ENCODE measurements at regions not wholly inside any gene's neighbourhood (a gene's known extent, or its start where the extent isn't known, plus 50 kb on each side); places are given as distances from the start of the nearest gene placed in this dataset.

GRCh38 chr17:13694934-13695333 lies 93.2 kb upstream of the HS3ST3A1 start:
- no peaks in the 10 kb centered on the region for H3K9me1 ChIP-seq (replicated peaks; ENCODE audit: control insufficient read depth, extremely low read depth, insufficient read depth, low read length)
- no peak overlapping the region for H3K27ac ChIP-seq (ENCODE audit: insufficient read depth, low read depth, low read length)
- H3K4me3 ChIP-seq (replicated peaks in 1 of 3; ENCODE audit: insufficient read depth in 1 of 3, low read depth in 1 of 3, low read length in 3 of 3) = no peak overlapping the region
- POLR2A ChIA-PET = no interaction called here
- TF ChIP-seq POLR2A (IDR thresholded peaks at IDR 0.05; ENCODE audit: low read depth, low read length) (no peak), JUN (IDR thresholded peaks at IDR 0.05; ENCODE audit: borderline replicate concordance, insufficient read depth, insufficient read length, low read depth) (no peak), POLR2AphosphoS5 (IDR thresholded peaks at IDR 0.05; ENCODE audit: insufficient read depth, low read depth, low read length) (no peak), GATA2 (IDR thresholded peaks at IDR 0.05; ENCODE audit: insufficient read depth, insufficient read length, low read depth, low read length) (no peak), MYC (IDR thresholded peaks at IDR 0.05; ENCODE audit: low read depth, low read length) (no peak), EZH2 (IDR thresholded peaks at IDR 0.05; ENCODE audit: borderline replicate concordance, low read depth, low read length, severe bottlenecking) (no peak), CTCF (IDR thresholded peaks at IDR 0.05; ENCODE audit: extremely low read depth in 1 of 2, insufficient read depth in 1 of 2, low read depth in 1 of 2, low read length in 2 of 2) (no peak), MAX (IDR thresholded peaks at IDR 0.05; ENCODE audit: insufficient read depth, insufficient read length) (no peak), FOS (IDR thresholded peaks at IDR 0.05; ENCODE audit: borderline replicate concordance, insufficient read depth, low read length) (no peak)
- H4K20me1 ChIP-seq (replicated peaks; ENCODE audit: control insufficient read depth, extremely low read depth, insufficient read depth, low read length) = no peaks in the 10 kb centered on the region
- no peaks in the 10 kb centered on the region for H3K36me3 ChIP-seq (ENCODE audit: control insufficient read depth in 2 of 2, extremely low read depth in 1 of 2, insufficient read depth in 2 of 2, low read length in 2 of 2)
- intact Hi-C loops (cut with micrococcal nuclease) = no loop called here
- H2AFZ ChIP-seq (ENCODE audit: low read depth, low read length) = no peak overlapping the region
- no TSS peak for BruUV-seq (replicated peaks)
- no peak overlapping the region for H3K4me2 ChIP-seq (ENCODE audit: insufficient read depth, low read length)
- H3K9ac ChIP-seq (replicated peaks; ENCODE audit: extremely low read depth, insufficient read depth, low read length) = no peak overlapping the region
- FAIRE-seq (no peak), DNase-seq (ENCODE audit: low read depth, low spot score) (no peak)
- CTCF ChIA-PET = no interaction called here
- H3K79me2 ChIP-seq (ENCODE audit: control insufficient read depth, insufficient read depth, low read length) = no peaks in the 10 kb centered on the region
- no peaks in the 10 kb centered on the region for H3K9me3 ChIP-seq (replicated peaks; ENCODE audit: control insufficient read depth, insufficient read depth, low read length)
- H3K27me3 ChIP-seq (ENCODE audit: control insufficient read depth in 2 of 2, insufficient read depth in 2 of 2, low read length in 2 of 2) = no peaks in the 10 kb centered on the region
- dilution Hi-C loops (cut with MboI; ENCODE audit: extremely low pct_ligation_motif_present, low sequenced_read_pairs) = no loop called here
- no peaks in the 10 kb centered on the region for H3K4me1 ChIP-seq (ENCODE audit: control insufficient read depth, extremely low read depth, insufficient read depth, low read length)

Data from endothelial cell of umbilical vein (primary cell).